Neutrophil (primary cell): ENCODE measurements at regions not wholly inside any gene's neighbourhood (a gene's known extent, or its start where the extent isn't known, plus 50 kb on each side); places are given as distances from the start of the nearest gene placed in this dataset.

Experiments
- H3K27ac ChIP-seq: fragments of 200-600 bp; sonication (generic); 2 replicates; pipeline ENCODE4 v1.5.1; 2016; ENCODE audit warnings: mild to moderate bottlenecking, moderate library complexity
- H3K27me3 ChIP-seq: fragments of 200-600 bp; sonication (generic); 2 replicates; pipeline ENCODE4 v1.6.0; 2016; ENCODE audit warnings: mild to moderate bottlenecking
- H3K36me3 ChIP-seq: fragments of 200-600 bp; sonication (generic); 2 replicates; pipeline ENCODE4 v1.5.1; 2017
- H3K4me1 ChIP-seq, 2 experiments: fragments of 200-600 bp in 1 of 2; sonication (generic) in 1 of 2; 1 replicate in 1 of 2; 2 replicates in 1 of 2; pipeline versions ENCODE4 v1.5.1 to v1.6.1; 2013 to 2016; ENCODE audit warnings: low read depth in 1 of 2, low read length in 1 of 2, mild to moderate bottlenecking in 1 of 2, moderate library complexity in 1 of 2; ENCODE audit not compliant: control insufficient read depth in 1 of 2, insufficient read depth in 1 of 2
- H3K4me3 ChIP-seq, 2 experiments: fragments of 200-600 bp in 1 of 2; sonication (generic) in 1 of 2; 1 replicate in 1 of 2; 2 replicates in 1 of 2; pipeline ENCODE4 v1.5.1; 2013 to 2016; ENCODE audit warnings: low read depth in 1 of 2, low read length in 1 of 2, mild to moderate bottlenecking in 1 of 2, moderate library complexity in 1 of 2
- H3K9me3 ChIP-seq: fragments of 200-600 bp; sonication (generic); 2 replicates; pipeline ENCODE4 v1.5.1; 2016
- CTCF ChIP-seq: fragments of 200-600 bp; sonication (generic); IDR thresholded peaks from 2 replicates; pipeline ENCODE4 v1.5.1; 2016; ENCODE audit warnings: antibody characterized with exemption

GRCh38 chr12:90090929-90091651, 382.5 kb upstream of the ATP2B1 start:
- Histone ChIP-seq H3K4me3 (no peak overlapping the region), H3K27ac (no peak overlapping the region), H3K27me3 (no peaks in the 10 kb centered on the region), H3K36me3 (no peaks in the 10 kb centered on the region), H3K4me1 (no peaks in the 10 kb centered on the region), H3K9me3 (no peaks in the 10 kb centered on the region)
- TF ChIP-seq CTCF, result no peak

- no peaks in the 10 kb centered on the region for H3K4me1 ChIP-seq
- no peak for TF ChIP-seq CTCF
- no peaks in the 10 kb centered on the region for H3K36me3 ChIP-seq
- no peaks in the 10 kb centered on the region for H3K27me3 ChIP-seq
- no peak overlapping the region for H3K27ac ChIP-seq
- no peaks in the 10 kb centered on the region for H3K9me3 ChIP-seq
- H3K4me3 ChIP-seq, result no peak overlapping the region
These were observed 377.6 kb upstream of the ATP2B1 start for GRCh38 chr12:90086281-90086680.

DNA sequence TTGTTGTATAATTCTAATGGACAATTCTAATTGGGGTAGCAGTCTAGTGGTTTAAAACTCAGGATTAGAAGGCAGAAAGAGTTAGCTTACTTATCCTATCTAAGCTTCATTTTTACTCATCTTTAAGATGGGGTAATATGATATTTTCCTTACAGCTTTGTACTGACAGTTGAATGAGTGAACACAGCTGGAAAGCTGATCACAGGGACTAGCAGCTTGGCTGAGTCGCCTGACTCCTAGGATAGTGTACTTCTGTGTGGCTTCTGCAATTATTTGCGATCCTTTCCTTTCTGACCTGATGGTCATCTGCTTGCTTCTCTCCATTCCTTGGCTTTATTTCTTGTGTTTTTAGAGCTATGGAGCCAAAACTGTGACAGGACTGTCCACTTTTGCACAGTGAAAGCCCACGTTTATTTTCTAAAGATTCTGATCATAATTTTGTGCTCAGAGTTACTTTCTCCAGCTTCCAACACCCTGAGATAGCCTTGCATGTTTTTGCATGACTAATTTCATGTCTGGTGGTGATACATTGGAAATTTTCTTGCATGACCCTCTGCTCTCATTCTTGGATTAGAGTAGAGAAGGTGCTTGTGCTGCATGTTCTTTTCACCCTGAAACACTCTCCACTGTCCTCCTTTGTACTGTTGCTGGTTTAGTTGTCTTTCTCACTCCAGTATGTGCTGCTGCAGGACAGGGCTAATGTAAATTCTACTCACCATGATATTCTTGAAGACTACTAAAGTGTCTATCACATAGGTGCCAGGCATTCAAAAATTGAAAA, 377.0 kb upstream of the ATP2B1 start:
- H3K4me1 ChIP-seq, result no peaks in the 10 kb centered on the region
- H3K27me3 ChIP-seq, result no peaks in the 10 kb centered on the region
- no peak overlapping the region for H3K27ac ChIP-seq
- no peaks in the 10 kb centered on the region for H3K36me3 ChIP-seq
- TF ChIP-seq CTCF, result no peak
- no peaks in the 10 kb centered on the region for H3K9me3 ChIP-seq
- no peak overlapping the region for H3K4me3 ChIP-seq

DNA sequence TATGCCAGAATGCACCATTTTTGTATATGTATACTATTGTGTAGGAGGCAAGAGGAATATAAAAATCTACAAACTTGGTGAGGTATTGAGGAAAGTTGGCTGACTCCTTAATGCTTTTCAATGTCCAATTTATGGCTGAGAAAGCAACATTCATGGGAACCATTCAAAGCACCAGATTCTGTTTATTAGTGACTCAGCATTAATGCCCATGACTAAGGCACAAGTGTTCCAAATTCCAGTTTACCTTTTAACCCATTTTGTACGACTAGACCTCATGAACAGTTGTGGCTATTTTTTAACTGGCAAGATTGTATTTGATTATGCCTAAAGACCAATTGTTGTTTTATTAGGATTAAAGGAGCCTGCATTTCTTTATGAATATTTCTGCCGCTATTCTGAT, 375.4 kb upstream of the ATP2B1 start:
- Histone ChIP-seq H3K9me3 (no peaks in the 10 kb centered on the region), H3K27ac (no peak overlapping the region), H3K4me3 (no peak overlapping the region), H3K27me3 (no peaks in the 10 kb centered on the region), H3K4me1 (no peaks in the 10 kb centered on the region), H3K36me3 (no peaks in the 10 kb centered on the region)
- no peak for TF ChIP-seq CTCF

DNA sequence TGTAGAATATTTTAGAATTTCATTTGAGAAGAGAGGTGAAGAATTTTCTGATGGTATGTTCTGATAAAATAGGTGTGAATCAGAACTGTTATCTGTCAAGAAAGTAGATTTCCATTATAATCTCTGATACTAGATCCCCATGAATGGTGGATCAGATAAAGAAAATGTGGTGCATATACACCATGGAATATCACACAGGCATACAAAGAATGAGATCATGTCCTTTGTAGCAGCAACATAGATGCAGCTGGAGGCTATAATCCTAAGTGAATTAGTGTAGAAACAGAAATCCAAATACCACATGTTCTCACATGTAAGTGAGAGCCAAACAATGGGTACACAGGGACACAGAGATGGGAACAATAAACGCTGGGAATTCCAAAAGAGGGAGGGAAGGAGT, 372.0 kb upstream of the ATP2B1 start:
- no peak for TF ChIP-seq CTCF
- H3K36me3 ChIP-seq, result no peaks in the 10 kb centered on the region

More for the DNA sequence above, 372.0 kb upstream of the ATP2B1 start:
- no peak overlapping the region for H3K27ac ChIP-seq
- H3K27me3 ChIP-seq, result no peaks in the 10 kb centered on the region
- no peaks in the 10 kb centered on the region for H3K4me1 ChIP-seq
- no peak overlapping the region for H3K4me3 ChIP-seq
- H3K9me3 ChIP-seq, result no peaks in the 10 kb centered on the region
